A673 (cell line): ENCODE measurements at regions not wholly inside any gene's neighbourhood (a gene's known extent, or its start where the extent isn't known, plus 50 kb on each side); places are given as distances from the start of the nearest gene placed in this dataset.

Experiments
- EZH2 ChIP-seq: fragments of 200-600 bp; sonication (generic); IDR thresholded peaks from 2 replicates; pipeline ENCODE4 v1.6.1; 2017; ENCODE audit warnings: borderline replicate concordance, low read depth, mild to moderate bottlenecking, mixed read lengths, antibody characterized with exemption, low read length; ENCODE audit not compliant: poor library complexity, severe bottlenecking
- TF ChIP-seq, protein P1 (sequence below): fragments of 300-800, 200-600 bp; sonication (generic); conservative IDR thresholded peaks from 2 replicates; pipeline ENCODE4 v1.5.1; 2017; ENCODE audit warnings: low read depth, mild to moderate bottlenecking, antibody characterized with exemption, low read length, moderate library complexity, mixed read lengths

DNA sequence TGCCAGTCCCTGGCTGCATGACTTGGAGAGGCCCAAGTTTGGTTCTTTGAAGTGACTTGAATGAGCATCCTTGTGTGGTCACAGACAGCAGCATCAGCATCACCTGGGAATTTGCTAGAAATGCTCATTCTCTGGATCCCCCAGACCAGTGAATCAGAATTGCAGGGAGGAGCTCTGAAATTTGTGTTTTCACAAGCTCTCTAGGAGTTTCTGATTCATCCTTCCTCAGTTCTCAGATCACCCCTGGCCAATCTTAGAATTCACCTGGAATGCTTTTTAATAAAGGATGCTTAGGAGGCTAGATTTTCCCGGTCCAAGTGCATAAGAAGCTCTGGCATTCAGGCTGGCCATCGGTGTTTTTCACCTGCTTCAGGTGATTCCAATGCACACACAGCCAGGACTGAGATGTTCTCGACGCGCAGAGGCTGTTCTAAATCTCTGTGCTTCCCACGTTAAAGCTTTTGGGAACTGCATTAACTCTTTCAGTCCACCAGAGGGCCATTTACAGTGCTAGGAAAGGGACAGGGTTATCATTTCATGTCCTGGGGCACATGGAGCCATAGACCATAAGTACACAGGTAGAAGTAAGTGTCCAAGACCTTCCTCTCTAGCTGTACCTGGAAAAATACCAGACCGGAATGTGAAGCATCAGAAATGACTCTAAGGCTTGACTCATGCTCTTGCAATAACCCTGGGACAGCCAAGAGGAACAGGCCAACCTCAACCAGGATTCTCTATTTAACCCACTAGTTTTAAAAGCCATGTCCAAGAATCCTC, 85.7 kb upstream of the XYLT1 start:
- TF ChIP-seq, protein P1, sequence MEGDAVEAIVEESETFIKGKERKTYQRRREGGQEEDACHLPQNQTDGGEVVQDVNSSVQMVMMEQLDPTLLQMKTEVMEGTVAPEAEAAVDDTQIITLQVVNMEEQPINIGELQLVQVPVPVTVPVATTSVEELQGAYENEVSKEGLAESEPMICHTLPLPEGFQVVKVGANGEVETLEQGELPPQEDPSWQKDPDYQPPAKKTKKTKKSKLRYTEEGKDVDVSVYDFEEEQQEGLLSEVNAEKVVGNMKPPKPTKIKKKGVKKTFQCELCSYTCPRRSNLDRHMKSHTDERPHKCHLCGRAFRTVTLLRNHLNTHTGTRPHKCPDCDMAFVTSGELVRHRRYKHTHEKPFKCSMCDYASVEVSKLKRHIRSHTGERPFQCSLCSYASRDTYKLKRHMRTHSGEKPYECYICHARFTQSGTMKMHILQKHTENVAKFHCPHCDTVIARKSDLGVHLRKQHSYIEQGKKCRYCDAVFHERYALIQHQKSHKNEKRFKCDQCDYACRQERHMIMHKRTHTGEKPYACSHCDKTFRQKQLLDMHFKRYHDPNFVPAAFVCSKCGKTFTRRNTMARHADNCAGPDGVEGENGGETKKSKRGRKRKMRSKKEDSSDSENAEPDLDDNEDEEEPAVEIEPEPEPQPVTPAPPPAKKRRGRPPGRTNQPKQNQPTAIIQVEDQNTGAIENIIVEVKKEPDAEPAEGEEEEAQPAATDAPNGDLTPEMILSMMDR: peak; percentile 58
- no peak for TF ChIP-seq EZH2
